Retinal pigment epithelial cell (primary cell): ENCODE measurements at regions not wholly inside any gene's neighbourhood (a gene's known extent, or its start where the extent isn't known, plus 50 kb on each side); places are given as distances from the start of the nearest gene placed in this dataset.
"Not testable (repeated sequence)": the region's sequence is repeated elsewhere in the genome, so short reads cannot be mapped to it uniquely, and the experiment has no call there.

ENCODE experiments used
- DNase-seq: peaks from one replicate; pipeline ENCODE4 v3.0.0-alpha.2; 2010; ENCODE audit warnings: low read depth
- H3K4me3 ChIP-seq: 2 replicates; pipeline ENCODE4 v1.5.1; 2011; ENCODE audit warnings: mild to moderate bottlenecking, low read length, control low read depth, moderate library complexity
- TF ChIP-seq, protein P1 (sequence below): conservative IDR thresholded peaks from 2 replicates; pipeline ENCODE4 v1.5.1; 2011; ENCODE audit warnings: low read depth, low read length, control low read depth, inconsistent platforms

DNA sequence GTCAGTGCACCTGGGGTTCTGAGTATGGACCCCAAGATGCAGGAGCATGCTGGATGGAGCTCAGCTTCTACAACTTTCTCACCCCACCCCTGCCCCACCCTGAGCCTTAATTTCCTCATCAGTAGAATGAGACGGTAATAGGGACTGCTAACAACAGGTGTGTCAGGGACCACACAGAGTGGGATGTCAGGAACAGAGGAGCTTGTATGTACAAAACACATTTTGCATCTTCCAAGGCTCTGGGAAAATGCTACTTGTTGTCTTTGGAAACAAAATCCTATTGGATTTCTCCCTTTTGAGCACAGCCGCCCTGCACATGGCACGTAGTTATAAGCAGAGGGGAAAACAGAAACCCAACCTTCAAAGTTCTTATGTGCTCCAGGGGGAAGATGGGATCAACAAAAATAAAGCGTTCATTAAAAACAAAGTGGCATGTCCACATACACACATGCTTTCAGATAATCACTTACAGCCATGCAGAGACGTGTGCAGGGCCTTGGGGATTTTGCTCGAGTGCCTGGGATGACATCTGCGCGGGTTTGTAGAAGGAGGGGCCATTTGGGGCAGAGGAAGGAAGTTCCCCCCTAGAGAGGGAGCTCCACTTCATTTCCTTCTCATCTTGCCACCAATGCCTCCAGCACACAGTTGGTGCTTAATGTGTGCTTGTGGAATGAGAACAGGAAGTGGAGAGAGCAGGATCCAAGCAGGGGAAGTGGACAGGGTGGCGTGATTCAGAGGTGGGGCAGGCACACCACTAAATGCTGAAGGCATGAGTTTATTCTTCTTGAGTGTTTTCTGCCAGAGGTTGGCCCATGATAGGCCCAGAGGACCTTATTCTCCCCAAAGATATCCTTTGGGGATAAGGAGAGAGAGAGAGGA lies 138.9 kb downstream of the SMIM20 start:
- TF ChIP-seq, protein P1, sequence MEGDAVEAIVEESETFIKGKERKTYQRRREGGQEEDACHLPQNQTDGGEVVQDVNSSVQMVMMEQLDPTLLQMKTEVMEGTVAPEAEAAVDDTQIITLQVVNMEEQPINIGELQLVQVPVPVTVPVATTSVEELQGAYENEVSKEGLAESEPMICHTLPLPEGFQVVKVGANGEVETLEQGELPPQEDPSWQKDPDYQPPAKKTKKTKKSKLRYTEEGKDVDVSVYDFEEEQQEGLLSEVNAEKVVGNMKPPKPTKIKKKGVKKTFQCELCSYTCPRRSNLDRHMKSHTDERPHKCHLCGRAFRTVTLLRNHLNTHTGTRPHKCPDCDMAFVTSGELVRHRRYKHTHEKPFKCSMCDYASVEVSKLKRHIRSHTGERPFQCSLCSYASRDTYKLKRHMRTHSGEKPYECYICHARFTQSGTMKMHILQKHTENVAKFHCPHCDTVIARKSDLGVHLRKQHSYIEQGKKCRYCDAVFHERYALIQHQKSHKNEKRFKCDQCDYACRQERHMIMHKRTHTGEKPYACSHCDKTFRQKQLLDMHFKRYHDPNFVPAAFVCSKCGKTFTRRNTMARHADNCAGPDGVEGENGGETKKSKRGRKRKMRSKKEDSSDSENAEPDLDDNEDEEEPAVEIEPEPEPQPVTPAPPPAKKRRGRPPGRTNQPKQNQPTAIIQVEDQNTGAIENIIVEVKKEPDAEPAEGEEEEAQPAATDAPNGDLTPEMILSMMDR, result no peak
- H3K4me3 ChIP-seq, result no peak overlapping the region
- no peak for DNase-seq

DNA sequence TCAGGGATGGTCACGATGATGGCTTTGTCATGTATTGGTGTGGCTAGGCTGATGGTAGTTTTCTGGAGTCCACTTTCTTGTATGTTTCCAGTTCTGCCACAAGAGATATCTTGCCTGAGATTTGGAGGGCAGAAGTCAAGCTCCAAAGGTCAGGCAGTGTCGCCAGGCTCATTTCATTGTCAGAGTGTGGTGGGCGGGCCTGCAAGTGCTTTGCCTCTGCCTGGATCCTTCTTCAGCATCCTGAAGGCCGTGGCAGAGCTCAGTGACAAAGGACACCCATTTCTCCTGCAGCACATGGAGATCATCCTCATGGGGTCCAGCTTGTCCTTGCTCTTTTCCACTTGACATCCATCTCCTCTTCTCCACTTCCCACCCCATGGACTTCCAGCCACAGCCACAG lies 139.7 kb downstream of the SMIM20 start:
- TF ChIP-seq, protein P1, result no peak
- no peak for DNase-seq
- no peak overlapping the region for H3K4me3 ChIP-seq

DNA sequence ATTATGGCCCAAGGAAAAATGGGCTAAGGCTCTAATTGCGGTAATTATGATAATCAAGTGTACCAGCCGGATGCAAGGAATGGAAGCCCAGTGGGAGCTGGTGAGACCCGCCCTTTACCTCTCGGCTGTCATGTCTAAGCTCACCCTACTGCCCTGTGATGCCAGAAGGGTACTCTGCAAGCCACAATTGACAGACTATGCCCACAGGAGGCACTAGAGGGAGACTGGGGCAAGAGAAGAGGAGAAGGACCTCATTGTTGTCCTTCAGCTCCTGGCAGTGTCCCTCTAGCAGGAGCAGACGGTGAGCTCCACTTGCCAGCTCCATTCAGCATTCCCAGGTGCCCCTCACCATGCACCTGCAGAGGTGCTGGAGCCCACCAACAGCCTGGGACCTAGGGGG lies 141.8 kb downstream of the SMIM20 start:
- H3K4me3 ChIP-seq, result no peak overlapping the region
- no peak for DNase-seq
- TF ChIP-seq, protein P1, result peak; percentile 16

DNA sequence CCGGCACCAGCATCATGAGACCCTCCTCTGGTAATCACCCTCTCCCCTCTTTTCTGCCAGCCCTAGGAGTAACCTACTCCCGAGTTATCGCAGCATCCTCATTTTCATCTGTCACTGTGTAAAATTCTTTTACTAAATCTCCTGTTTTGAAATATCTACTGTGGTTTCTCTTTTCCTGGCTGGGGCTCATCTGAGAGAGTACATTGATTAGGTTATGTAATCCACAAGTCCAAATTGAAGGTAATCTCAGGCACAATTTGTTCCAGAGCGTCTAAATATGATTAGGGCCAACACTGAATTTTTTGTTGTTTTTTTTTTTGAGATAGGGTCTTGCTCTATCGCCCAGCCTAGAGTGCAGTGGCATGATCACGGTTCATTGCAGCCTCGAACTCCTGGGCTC lies 142.4 kb downstream of the SMIM20 start:
- H3K4me3 ChIP-seq, result no peak overlapping the region
- TF ChIP-seq, protein P1, result no peak
- DNase-seq, result no peak

DNA sequence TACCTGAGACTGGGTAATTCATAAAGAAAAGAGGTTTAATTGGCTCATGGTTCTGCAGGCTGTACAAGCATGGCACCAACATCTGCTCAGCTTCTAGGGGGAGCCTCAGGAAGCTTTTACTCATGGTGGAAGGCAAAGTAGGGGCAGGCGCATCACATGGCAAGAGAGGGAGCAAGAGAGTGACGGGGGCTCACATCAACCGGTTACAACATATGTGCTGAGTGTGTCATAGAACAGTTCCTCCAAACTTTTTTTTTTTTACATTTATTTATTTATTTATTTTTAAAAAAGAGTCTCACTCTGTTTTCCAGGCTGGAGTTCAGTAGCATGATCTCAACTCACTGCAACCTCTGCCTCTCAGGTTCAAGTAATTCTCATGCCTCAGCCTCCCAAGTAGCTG lies 143.8 kb downstream of the SMIM20 start:
- not testable (repeated sequence) for H3K4me3 ChIP-seq, DNase-seq

DNA sequence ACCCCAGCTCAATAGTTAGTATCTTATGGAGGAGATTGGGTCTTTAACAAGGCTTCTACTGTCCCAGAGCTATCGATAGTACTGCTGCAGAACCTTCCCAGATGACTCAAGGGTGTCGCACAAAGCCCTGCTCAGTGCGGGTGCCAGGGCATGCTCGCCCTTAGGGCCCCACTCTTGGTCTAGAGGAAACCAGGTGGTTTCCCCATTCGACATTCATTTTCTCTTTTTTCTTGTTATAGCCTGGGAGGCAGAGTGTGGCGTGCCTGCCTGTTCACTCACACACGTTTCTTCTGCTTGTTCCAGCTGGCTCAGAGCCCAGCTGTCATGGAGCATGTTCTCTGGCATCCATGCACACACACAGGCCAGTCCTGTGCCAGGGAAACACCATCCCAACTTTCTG lies 144.5 kb downstream of the SMIM20 start:
- no peak for DNase-seq
- TF ChIP-seq, protein P1, result no peak
- no peak overlapping the region for H3K4me3 ChIP-seq

DNA sequence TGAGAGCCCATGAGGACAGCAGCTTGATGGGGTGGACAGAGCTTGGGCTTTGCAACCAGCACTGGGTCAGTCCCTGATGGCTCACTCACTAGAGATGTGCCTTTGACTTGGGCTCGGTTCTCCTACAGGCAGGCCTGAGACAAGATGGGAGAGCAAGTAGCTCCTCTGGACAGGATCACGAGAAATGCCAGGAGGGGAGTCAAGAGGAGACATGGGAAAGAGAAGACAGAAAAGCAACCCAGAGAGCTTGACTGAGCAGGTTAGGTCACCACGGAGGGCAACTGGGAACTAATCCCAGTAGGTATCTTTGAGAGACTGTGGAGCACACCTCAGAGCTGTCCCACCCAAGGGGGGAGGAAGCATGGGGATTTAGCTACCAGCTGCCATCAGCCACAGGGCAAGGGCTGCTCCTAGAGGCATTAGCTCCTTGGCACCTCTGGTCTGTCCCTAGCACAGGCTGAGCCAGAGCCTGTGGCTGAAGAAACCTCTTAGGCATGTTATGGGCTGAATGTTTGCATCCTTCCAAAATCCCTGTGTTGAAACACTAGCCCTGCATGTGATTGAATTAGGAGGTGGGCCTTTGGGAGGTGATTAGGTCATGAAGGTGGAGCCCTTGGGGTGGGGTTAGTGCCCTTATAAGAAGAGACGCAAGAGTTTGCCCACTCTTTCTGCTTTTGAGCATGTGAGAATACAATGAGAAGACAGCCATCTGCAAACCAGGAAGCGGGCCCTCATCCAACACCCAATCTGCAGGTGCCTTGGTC lies 145.6 kb downstream of the SMIM20 start:
- no peak for DNase-seq
- TF ChIP-seq, protein P1, result no peak
- H3K4me3 ChIP-seq, result no peak overlapping the region
